Liver (tissue), 3 donors: ENCODE measurements at regions not wholly inside any gene's neighbourhood (a gene's known extent, or its start where the extent isn't known, plus 50 kb on each side); places are given as distances from the start of the nearest gene placed in this dataset.

Experiments used
- REST ChIP-seq: IDR thresholded peaks from 2 replicates; pipeline ENCODE4 v1.6.1; 2016; ENCODE audit warnings: antibody characterized with exemption, mild to moderate bottlenecking
- TAF1 ChIP-seq: conservative IDR thresholded peaks from 2 replicates; pipeline ENCODE4 v1.6.1; 2016; ENCODE audit warnings: antibody characterized with exemption, mild to moderate bottlenecking
- YY1 ChIP-seq: IDR thresholded peaks from 2 replicates; pipeline ENCODE4 v1.6.1; 2016; ENCODE audit warnings: antibody characterized with exemption, mild to moderate bottlenecking
- TF ChIP-seq, protein P1 (sequence below): fragments of 150-350 bp; IDR thresholded peaks from 2 replicates; pipeline ENCODE4 v1.5.1; 2017; ENCODE audit warnings: improper control_type of control experiment, low read depth, low read length; ENCODE audit not compliant: missing input control
- TF ChIP-seq, protein P2 (sequence below): IDR thresholded peaks from 2 replicates; pipeline ENCODE4 v1.6.1; 2016; ENCODE audit warnings: antibody characterized with exemption
- donor health status: healthy.
- donor health status: healthy.

- TF ChIP-seq, protein P1, sequence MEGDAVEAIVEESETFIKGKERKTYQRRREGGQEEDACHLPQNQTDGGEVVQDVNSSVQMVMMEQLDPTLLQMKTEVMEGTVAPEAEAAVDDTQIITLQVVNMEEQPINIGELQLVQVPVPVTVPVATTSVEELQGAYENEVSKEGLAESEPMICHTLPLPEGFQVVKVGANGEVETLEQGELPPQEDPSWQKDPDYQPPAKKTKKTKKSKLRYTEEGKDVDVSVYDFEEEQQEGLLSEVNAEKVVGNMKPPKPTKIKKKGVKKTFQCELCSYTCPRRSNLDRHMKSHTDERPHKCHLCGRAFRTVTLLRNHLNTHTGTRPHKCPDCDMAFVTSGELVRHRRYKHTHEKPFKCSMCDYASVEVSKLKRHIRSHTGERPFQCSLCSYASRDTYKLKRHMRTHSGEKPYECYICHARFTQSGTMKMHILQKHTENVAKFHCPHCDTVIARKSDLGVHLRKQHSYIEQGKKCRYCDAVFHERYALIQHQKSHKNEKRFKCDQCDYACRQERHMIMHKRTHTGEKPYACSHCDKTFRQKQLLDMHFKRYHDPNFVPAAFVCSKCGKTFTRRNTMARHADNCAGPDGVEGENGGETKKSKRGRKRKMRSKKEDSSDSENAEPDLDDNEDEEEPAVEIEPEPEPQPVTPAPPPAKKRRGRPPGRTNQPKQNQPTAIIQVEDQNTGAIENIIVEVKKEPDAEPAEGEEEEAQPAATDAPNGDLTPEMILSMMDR, result no peak
- no peak for TF ChIP-seq REST
- TF ChIP-seq TAF1, result no peak
- TF ChIP-seq YY1, result no peak
- TF ChIP-seq, protein P2, sequence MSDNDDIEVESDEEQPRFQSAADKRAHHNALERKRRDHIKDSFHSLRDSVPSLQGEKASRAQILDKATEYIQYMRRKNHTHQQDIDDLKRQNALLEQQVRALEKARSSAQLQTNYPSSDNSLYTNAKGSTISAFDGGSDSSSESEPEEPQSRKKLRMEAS, result no peak
Observed at GRCh38 chr12:89029961-89030360, 322.3 kb downstream of the DUSP6 start.
